ENCODE measurements at regions not wholly inside any gene's neighbourhood (a gene's known extent, or its start where the extent isn't known, plus 50 kb on each side); places are given as distances from the start of the nearest gene placed in this dataset.
"Not testable (repeated sequence)": the region's sequence is repeated elsewhere in the genome, so short reads cannot be mapped to it uniquely, and the experiment has no call there.

- no peaks in the 10 kb centered on the region for H3K4me1 Mint-ChIP-seq
- no peaks in the 10 kb centered on the region for H3K36me3 Mint-ChIP-seq
- no peak for ATAC-seq (ENCODE audit: low read depth)
- H3K4me3 Mint-ChIP-seq: no peak overlapping the region
- no peaks in the 10 kb centered on the region for H3K27me3 Mint-ChIP-seq
- H3K9me3 Mint-ChIP-seq: peaks cover 4% of the 10 kb centered on the region
- H3K27ac Mint-ChIP-seq: no peak overlapping the region
- no peak for DNase-seq (ENCODE audit: low spot score in 2 of 2)
Measured at GRCh38 chr6:121730616-121731015, 295.2 kb downstream of the GJA1 start.

DNA sequence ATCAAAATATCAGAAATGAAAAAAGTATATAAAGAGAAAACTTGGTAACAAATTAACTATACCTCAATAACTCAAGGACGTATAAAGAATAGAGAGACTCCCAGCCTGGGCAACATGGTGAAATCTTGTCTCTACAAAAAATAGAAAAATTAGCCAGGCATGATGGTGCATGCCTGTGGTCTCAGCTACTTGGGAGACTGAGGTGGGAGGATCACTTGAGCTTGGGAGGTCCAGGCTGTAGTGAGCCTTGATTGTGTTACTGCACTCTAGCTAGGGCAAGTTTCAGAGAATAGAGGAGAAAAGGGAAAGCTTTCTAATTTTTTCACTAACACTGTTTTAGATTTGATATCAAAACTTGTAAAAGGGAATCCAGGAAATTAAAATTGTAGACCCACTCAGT, 295.9 kb downstream of the GJA1 start:
- H3K27ac Mint-ChIP-seq: no peak overlapping the region
- no peak for ATAC-seq (ENCODE audit: low read depth)

GRCh38 chr6:121732641-121733040, 297.2 kb downstream of the GJA1 start:
- ATAC-seq (ENCODE audit: low read depth): no peak
- no peak overlapping the region for H3K4me3 Mint-ChIP-seq
- no peaks in the 10 kb centered on the region for H3K4me1 Mint-ChIP-seq
- no peaks in the 10 kb centered on the region for H3K27me3 Mint-ChIP-seq
- DNase-seq (ENCODE audit: low spot score in 2 of 2): no peak
- no peak overlapping the region for H3K27ac Mint-ChIP-seq
- H3K36me3 Mint-ChIP-seq: no peaks in the 10 kb centered on the region
- H3K9me3 Mint-ChIP-seq: peaks cover 8% of the 10 kb centered on the region

More for the DNA sequence above, 295.9 kb downstream of the GJA1 start:
- Mint-ChIP-seq H3K9me3 (peaks cover 4% of the 10 kb centered on the region), H3K4me1 (no peaks in the 10 kb centered on the region), H3K4me3 (no peak overlapping the region), H3K27me3 (no peaks in the 10 kb centered on the region), H3K36me3 (no peaks in the 10 kb centered on the region)
- no peak for DNase-seq (ENCODE audit: low spot score in 2 of 2)

DNA sequence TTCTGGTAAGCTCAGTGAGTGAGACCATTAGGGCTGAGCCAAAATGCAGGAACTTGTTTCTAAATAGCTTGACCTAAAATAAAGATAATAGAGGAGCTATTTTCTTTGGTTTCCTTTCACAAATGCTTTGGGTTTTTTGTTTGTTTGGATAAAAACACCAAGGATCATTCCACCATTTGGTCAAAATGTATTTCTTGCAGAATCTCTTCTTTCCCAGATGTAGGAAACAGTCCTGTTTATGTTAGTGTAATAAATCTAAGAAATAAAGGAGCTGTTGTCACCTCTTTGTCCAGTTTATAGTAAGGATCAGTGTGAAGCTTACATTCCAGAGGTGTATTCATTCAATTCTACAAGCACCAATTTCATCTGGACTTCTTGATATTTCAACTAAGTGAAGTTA, 297.8 kb downstream of the GJA1 start:
- DNase-seq (ENCODE audit: low spot score in 2 of 2) (no peak), ATAC-seq (ENCODE audit: low read depth) (no peak)
- H3K36me3 Mint-ChIP-seq: no peaks in the 10 kb centered on the region
- peaks cover 8% of the 10 kb centered on the region for H3K9me3 Mint-ChIP-seq
- no peak overlapping the region for H3K4me3 Mint-ChIP-seq
- H3K27ac Mint-ChIP-seq: no peak overlapping the region
- no peaks in the 10 kb centered on the region for H3K4me1 Mint-ChIP-seq
- H3K27me3 Mint-ChIP-seq: no peaks in the 10 kb centered on the region

DNA sequence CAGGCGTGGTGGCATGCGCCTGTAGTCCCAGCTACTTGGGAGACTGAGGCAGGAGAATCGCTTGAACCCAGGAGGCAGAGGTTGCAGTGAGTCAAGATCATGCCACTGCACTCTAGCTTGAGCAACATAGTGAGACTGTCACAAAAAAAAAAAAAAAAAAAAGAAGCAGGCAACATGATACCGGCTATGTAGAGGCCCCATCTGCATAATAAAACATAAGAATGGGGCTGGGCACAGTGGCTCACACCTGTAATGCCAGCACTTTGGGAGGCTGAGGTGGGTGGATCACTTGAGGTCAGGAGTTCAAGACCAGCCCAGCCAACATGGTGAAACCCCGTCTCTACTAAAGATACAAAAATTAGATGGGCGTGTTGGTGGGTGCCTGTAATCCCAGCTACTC, 304.7 kb downstream of the GJA1 start:
- DNase-seq (ENCODE audit: low spot score in 2 of 2); H3K9me3 Mint-ChIP-seq; H3K4me3 Mint-ChIP-seq; H3K4me1 Mint-ChIP-seq; H3K27ac Mint-ChIP-seq; ATAC-seq (ENCODE audit: low read depth); H3K36me3 Mint-ChIP-seq; H3K27me3 Mint-ChIP-seq: not testable (repeated sequence)

- H3K36me3 Mint-ChIP-seq: no peaks in the 10 kb centered on the region
- no peak overlapping the region for H3K27ac Mint-ChIP-seq
- H3K4me1 Mint-ChIP-seq: no peaks in the 10 kb centered on the region
- H3K4me3 Mint-ChIP-seq: no peak overlapping the region
- DNase-seq (ENCODE audit: low spot score in 2 of 2): no peak
- peaks cover 1% of the 10 kb centered on the region for H3K9me3 Mint-ChIP-seq
- no peak for ATAC-seq (ENCODE audit: low read depth)
- no peaks in the 10 kb centered on the region for H3K27me3 Mint-ChIP-seq
Measured at GRCh38 chr6:121743691-121744090, 308.2 kb downstream of the GJA1 start.

DNA sequence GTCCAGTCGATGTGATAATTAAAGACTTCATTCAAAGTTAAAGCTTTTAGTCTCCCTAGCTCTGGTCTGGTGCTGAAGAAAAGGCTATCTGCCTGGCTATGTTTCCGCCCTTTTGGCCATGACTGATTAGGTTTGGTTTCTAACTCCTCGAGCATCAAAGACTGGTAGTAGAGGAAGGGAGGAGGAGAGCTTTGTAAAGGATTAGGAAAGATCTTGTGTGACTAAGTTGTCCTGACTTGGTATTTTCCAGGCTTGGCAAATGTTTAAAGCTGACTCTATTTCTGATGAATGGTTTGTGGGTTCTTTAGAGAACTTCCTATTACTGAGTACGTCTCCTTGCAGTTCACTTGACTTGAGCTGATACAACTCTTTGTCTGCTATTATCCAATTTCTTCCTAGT, 312.9 kb downstream of the GJA1 start:
- no peaks in the 10 kb centered on the region for H3K4me1 Mint-ChIP-seq
- DNase-seq (ENCODE audit: low spot score in 2 of 2) (no peak), ATAC-seq (ENCODE audit: low read depth) (no peak)
- no peaks in the 10 kb centered on the region for H3K9me3 Mint-ChIP-seq
- no peaks in the 10 kb centered on the region for H3K36me3 Mint-ChIP-seq
- H3K27ac Mint-ChIP-seq: no peak overlapping the region
- H3K4me3 Mint-ChIP-seq: no peak overlapping the region
- H3K27me3 Mint-ChIP-seq: no peaks in the 10 kb centered on the region

- ATAC-seq (ENCODE audit: low read depth): no peak
- no peaks in the 10 kb centered on the region for H3K9me3 Mint-ChIP-seq
- no peak for DNase-seq (ENCODE audit: low spot score in 2 of 2)
- H3K27me3 Mint-ChIP-seq: no peaks in the 10 kb centered on the region
- no peak overlapping the region for H3K27ac Mint-ChIP-seq
- no peaks in the 10 kb centered on the region for H3K36me3 Mint-ChIP-seq
- no peak overlapping the region for H3K4me3 Mint-ChIP-seq
- no peaks in the 10 kb centered on the region for H3K4me1 Mint-ChIP-seq
Measured at GRCh38 chr6:121748850-121749249, 313.4 kb downstream of the GJA1 start.

- H3K27me3 Mint-ChIP-seq: no peaks in the 10 kb centered on the region
- H3K36me3 Mint-ChIP-seq: no peaks in the 10 kb centered on the region
- no peak overlapping the region for H3K27ac Mint-ChIP-seq
- DNase-seq (ENCODE audit: low spot score in 2 of 2) (no peak), ATAC-seq (ENCODE audit: low read depth) (no peak)
- H3K9me3 Mint-ChIP-seq: peaks cover 1% of the 10 kb centered on the region
- H3K4me3 Mint-ChIP-seq: no peak overlapping the region
- H3K4me1 Mint-ChIP-seq: no peaks in the 10 kb centered on the region
Measured at GRCh38 chr6:121755485-121755884, 320.0 kb downstream of the GJA1 start.

- H3K27me3 Mint-ChIP-seq: no peaks in the 10 kb centered on the region
- H3K4me1 Mint-ChIP-seq: no peaks in the 10 kb centered on the region
- no peak overlapping the region for H3K27ac Mint-ChIP-seq
- peaks cover 2% of the 10 kb centered on the region for H3K9me3 Mint-ChIP-seq
- no peaks in the 10 kb centered on the region for H3K36me3 Mint-ChIP-seq
- no peak for DNase-seq (ENCODE audit: low spot score in 2 of 2)
- ATAC-seq (ENCODE audit: low read depth): no peak
- no peak overlapping the region for H3K4me3 Mint-ChIP-seq
Measured at GRCh38 chr6:121756666-121757065, 321.2 kb downstream of the GJA1 start.

DNA sequence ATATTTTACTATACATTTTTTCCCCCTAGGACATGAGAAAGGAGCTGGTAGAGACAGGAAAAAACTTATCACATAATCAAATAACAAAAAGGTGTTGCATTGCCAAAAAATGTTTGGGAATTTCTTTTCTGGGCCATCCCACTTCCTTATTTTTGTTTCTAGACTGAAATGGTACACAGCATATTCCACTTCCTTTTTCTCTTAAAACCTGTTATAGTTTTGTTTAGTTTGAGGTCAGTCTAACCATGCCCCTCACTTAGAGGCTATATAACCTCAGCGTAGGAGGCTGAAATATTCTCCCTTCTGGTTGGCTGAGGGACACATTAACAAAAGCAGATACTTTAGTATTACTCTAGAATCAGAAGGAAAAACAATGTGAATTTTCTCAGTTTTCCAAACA, 323.9 kb downstream of the GJA1 start:
- H3K4me3 Mint-ChIP-seq: no peak overlapping the region
- H3K27me3 Mint-ChIP-seq: no peaks in the 10 kb centered on the region
- DNase-seq (ENCODE audit: low spot score in 2 of 2): no peak
- ATAC-seq (ENCODE audit: low read depth): no peak
- no peaks in the 10 kb centered on the region for H3K4me1 Mint-ChIP-seq
- H3K36me3 Mint-ChIP-seq: no peaks in the 10 kb centered on the region
- H3K27ac Mint-ChIP-seq: no peak overlapping the region
- H3K9me3 Mint-ChIP-seq: peaks cover 3% of the 10 kb centered on the region

GRCh38 chr6:121760191-121760590, 324.7 kb downstream of the GJA1 start:
- Mint-ChIP-seq H3K36me3 (no peaks in the 10 kb centered on the region), H3K9me3 (peaks cover 5% of the 10 kb centered on the region), H3K4me1 (no peaks in the 10 kb centered on the region), H3K27ac (no peak overlapping the region), H3K27me3 (no peaks in the 10 kb centered on the region), H3K4me3 (no peak overlapping the region)
- no peak for ATAC-seq (ENCODE audit: low read depth)
- no peak for DNase-seq (ENCODE audit: low spot score in 2 of 2)

- peaks cover 6% of the 10 kb centered on the region for H3K9me3 Mint-ChIP-seq
- H3K4me1 Mint-ChIP-seq: no peaks in the 10 kb centered on the region
- H3K4me3 Mint-ChIP-seq: no peak overlapping the region
- ATAC-seq (ENCODE audit: low read depth): no peak
- H3K27me3 Mint-ChIP-seq: no peaks in the 10 kb centered on the region
- H3K27ac Mint-ChIP-seq: no peak overlapping the region
- no peak for DNase-seq (ENCODE audit: low spot score in 2 of 2)
- H3K36me3 Mint-ChIP-seq: no peaks in the 10 kb centered on the region
Measured at GRCh38 chr6:121760745-121761144, 325.3 kb downstream of the GJA1 start.

DNA sequence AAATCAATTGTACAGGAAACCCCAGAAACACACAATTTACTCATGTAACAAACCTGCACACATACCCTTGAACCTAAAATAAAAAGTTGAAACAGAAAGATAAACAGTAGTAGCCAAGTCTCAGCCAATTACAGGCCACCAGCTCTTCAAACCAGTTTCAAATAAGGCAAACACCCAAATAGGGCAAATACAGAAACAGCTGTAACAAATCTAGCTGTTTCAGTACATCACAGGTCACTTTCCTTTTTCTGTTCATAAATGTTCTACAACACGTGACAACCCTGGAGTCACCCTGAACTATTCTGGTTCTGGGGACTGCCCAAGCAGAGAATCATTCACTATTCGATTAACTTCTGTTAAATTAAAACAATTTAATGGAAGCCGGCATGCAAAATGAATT, 329.0 kb downstream of the GJA1 start:
- DNase-seq (ENCODE audit: low spot score in 2 of 2): no peak
- H3K4me3 Mint-ChIP-seq: no peak overlapping the region
- peaks cover 4% of the 10 kb centered on the region for H3K9me3 Mint-ChIP-seq
- H3K36me3 Mint-ChIP-seq: no peaks in the 10 kb centered on the region
- H3K4me1 Mint-ChIP-seq: no peaks in the 10 kb centered on the region
- no peaks in the 10 kb centered on the region for H3K27me3 Mint-ChIP-seq
- no peak for ATAC-seq (ENCODE audit: low read depth)
- H3K27ac Mint-ChIP-seq: no peak overlapping the region

- ATAC-seq (ENCODE audit: low read depth) (no peak), DNase-seq (ENCODE audit: low spot score in 2 of 2) (no peak)
- H3K27ac Mint-ChIP-seq: no peak overlapping the region
- no peaks in the 10 kb centered on the region for H3K27me3 Mint-ChIP-seq
- H3K4me3 Mint-ChIP-seq: no peak overlapping the region
- H3K9me3 Mint-ChIP-seq: peaks cover 4% of the 10 kb centered on the region
- H3K4me1 Mint-ChIP-seq: no peaks in the 10 kb centered on the region
- no peaks in the 10 kb centered on the region for H3K36me3 Mint-ChIP-seq
Measured at GRCh38 chr6:121765060-121765459, 329.6 kb downstream of the GJA1 start.

- H3K9me3 Mint-ChIP-seq: peaks cover 3% of the 10 kb centered on the region
- no peak for ATAC-seq (ENCODE audit: low read depth)
- DNase-seq (ENCODE audit: low spot score in 2 of 2): no peak
- no peaks in the 10 kb centered on the region for H3K4me1 Mint-ChIP-seq
- no peak overlapping the region for H3K27ac Mint-ChIP-seq
- no peaks in the 10 kb centered on the region for H3K36me3 Mint-ChIP-seq
- H3K4me3 Mint-ChIP-seq: no peak overlapping the region
- H3K27me3 Mint-ChIP-seq: no peaks in the 10 kb centered on the region
Measured at GRCh38 chr6:121767211-121767610, 331.8 kb downstream of the GJA1 start.
